Gastroesophageal sphincter (tissue), 4 donors: ENCODE measurements at regions not wholly inside any gene's neighbourhood (a gene's known extent, or its start where the extent isn't known, plus 50 kb on each side); places are given as distances from the start of the nearest gene placed in this dataset.

Experiments used
- ATAC-seq: fragments of 150-250 bp; one replicate; pipeline ENCODE4 v1.9.1; 2016; ENCODE audit warnings: mild to moderate bottlenecking, moderate library complexity
- H3K27ac ChIP-seq, 4 donors: fragments of 200-600 bp; sonication (generic) in 3 of 4; 1 replicate in 3 of 4; 2 replicates in 1 of 4; pipeline ENCODE4 v1.5.1; 2016 to 2019
- H3K27me3 ChIP-seq: fragments of 200-600 bp; sonication (generic); one replicate; pipeline ENCODE4 v1.5.1; 2019
- H3K36me3 ChIP-seq, 2 donors: fragments of 200-600 bp; sonication (generic); one replicate each; pipeline ENCODE4 v1.5.1; 2019; ENCODE audit warnings: control low read depth in 1 of 2
- H3K4me1 ChIP-seq, 3 donors: fragments of 200-600 bp; sonication (generic); 1 replicate in 2 of 3; 2 replicates in 1 of 3; pipeline ENCODE4 v1.5.1; 2016 to 2019; ENCODE audit warnings: control low read depth in 2 of 3
- H3K4me3 ChIP-seq, 2 donors: fragments of 200-600 bp; sonication (generic); one replicate each; pipeline ENCODE4 v1.5.1; 2019; ENCODE audit warnings: mild to moderate bottlenecking in 1 of 2, moderate library complexity in 1 of 2
- H3K9me3 ChIP-seq, 3 donors: fragments of 200-600 bp; sonication (generic); one replicate each; pipeline ENCODE4 v1.5.1; 2017 to 2019; ENCODE audit warnings: control low read depth in 2 of 3
- CTCF ChIP-seq, 4 experiments: fragments of 200-600 bp in 2 of 4; fragments of 450-650 bp in 2 of 4; sonication (generic) in 1 of 4; IDR thresholded peaks; one replicate each; pipeline ENCODE4 v1.5.1; 2017 to 2019; ENCODE audit warnings: antibody characterized with exemption in 4 of 4, mild to moderate bottlenecking in 2 of 4, moderate library complexity in 2 of 4
- EP300 ChIP-seq: sonication (generic); formaldehyde crosslinking; IDR thresholded peaks from one replicate; pipeline ENCODE4 v1.6.1; 2017; ENCODE audit warnings: antibody characterized with exemption, mild to moderate bottlenecking
- POLR2A ChIP-seq, 2 donors: fragments of 450-650 bp; IDR thresholded peaks; one replicate each; pipeline ENCODE4 v1.6.1; 2017; ENCODE audit warnings: antibody characterized with exemption in 2 of 2, mild to moderate bottlenecking in 2 of 2, moderate library complexity in 1 of 2
- POLR2AphosphoS5 ChIP-seq: sonication (generic); formaldehyde crosslinking; IDR thresholded peaks from one replicate; pipeline ENCODE4 v1.6.1; 2017; ENCODE audit warnings: antibody characterized with exemption
- WGBS, 2 donors: methylation state at CpG; one replicate each; pipeline ENCODE4 v1.1.5; 2018; ENCODE audit warnings: low coverage in 1 of 2; 5-methylcytosine and 5-hydroxymethylcytosine counted together

GRCh38 chr9:134220311-134220710 lies 55.9 kb upstream of the RNU6ATAC start:
- peaks cover 0 to 12% (median under 1%) of the 10 kb centered on the region in 3 donors for H3K4me1 ChIP-seq
- no peak overlapping the region for H3K4me3 ChIP-seq
- no peaks in the 10 kb centered on the region for H3K9me3 ChIP-seq
- ATAC-seq: no peak
- no peak overlapping the region for H3K27ac ChIP-seq
- H3K36me3 ChIP-seq: no peaks in the 10 kb centered on the region
- TF ChIP-seq EP300: no peak
- TF ChIP-seq POLR2AphosphoS5: no peak
- no peak for TF ChIP-seq POLR2A (IDR thresholded peaks at IDR 0.05)
- TF ChIP-seq CTCF (IDR thresholded peaks at IDR 0.05): no peak
- no peaks in the 10 kb centered on the region for H3K27me3 ChIP-seq
- WGBS, 2 donors: 88 to 94% methylated on average over 3 to 5 of the region's 13 CpGs

GRCh38 chr9:134221273-134222017 lies 57.1 kb upstream of the RNU6ATAC start:
- no peak for ATAC-seq
- Histone ChIP-seq H3K27ac (no peak overlapping the region), H3K4me1 (peaks cover 0 to under 1% (median 0%) of the 10 kb centered on the region in 3 donors), H3K9me3 (no peaks in the 10 kb centered on the region), H3K36me3 (no peaks in the 10 kb centered on the region), H3K4me3 (no peak overlapping the region), H3K27me3 (no peaks in the 10 kb centered on the region)
- WGBS, 2 donors: 78 to 92% methylated on average over 8 to 13 of the region's 23 CpGs
- TF ChIP-seq POLR2AphosphoS5: no peak
- TF ChIP-seq EP300: no peak
- no peak for TF ChIP-seq CTCF (IDR thresholded peaks at IDR 0.05)
- no peak for TF ChIP-seq POLR2A (IDR thresholded peaks at IDR 0.05)

DNA sequence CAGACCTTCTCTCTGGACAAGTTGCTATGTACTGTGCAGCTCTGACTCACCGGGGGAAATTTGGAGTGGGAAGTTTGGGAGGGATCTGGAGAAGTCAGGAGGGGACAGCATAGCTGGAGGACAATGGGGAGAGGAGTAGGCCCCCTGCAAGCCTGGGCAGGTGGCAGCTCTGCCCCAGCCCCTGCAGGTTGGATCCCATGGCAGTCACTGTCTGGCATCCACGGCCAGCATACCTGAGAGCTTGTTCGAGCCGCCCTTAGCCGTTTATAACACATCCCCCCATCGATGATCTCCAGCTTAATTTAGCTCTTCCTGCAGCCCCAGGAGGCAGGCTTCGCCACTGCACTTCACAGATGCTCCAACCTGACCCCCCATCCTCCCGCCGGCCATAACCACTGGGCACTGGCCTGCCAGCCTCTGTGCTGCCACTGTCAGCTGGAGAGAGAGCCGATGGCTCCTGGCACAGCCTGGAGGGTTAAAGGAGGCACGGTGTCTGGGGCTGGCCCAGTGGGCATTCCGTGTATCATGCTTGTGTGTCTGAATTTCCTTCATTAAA lies 57.7 kb upstream of the RNU6ATAC start:
- H3K4me1 ChIP-seq: no peaks in the 10 kb centered on the region
- no peak for TF ChIP-seq EP300
- no peak for TF ChIP-seq POLR2AphosphoS5
- no peaks in the 10 kb centered on the region for H3K9me3 ChIP-seq
- H3K36me3 ChIP-seq: no peaks in the 10 kb centered on the region
- WGBS, 2 donors: 73 to 84% methylated on average over 7 to 10 of the region's 12 CpGs
- no peak overlapping the region for H3K4me3 ChIP-seq
- H3K27me3 ChIP-seq: no peaks in the 10 kb centered on the region
- no peak overlapping the region for H3K27ac ChIP-seq
- ATAC-seq: no peak

GRCh38 chr9:134223091-134223490 lies 58.7 kb upstream of the RNU6ATAC start:
- whole genome bisulfite sequencing, 2 donors: 79 to 85% methylated on average over 4 to 9 of the region's 11 CpGs
- TF ChIP-seq POLR2AphosphoS5 (no peak), CTCF (IDR thresholded peaks at IDR 0.05) (no peak), EP300 (no peak), POLR2A (IDR thresholded peaks at IDR 0.05) (no peak)
- Histone ChIP-seq H3K9me3 (no peaks in the 10 kb centered on the region), H3K27me3 (no peaks in the 10 kb centered on the region), H3K4me1 (peaks cover 0 to 4% (median 0%) of the 10 kb centered on the region in 3 donors), H3K4me3 (no peak overlapping the region), H3K27ac (no peak overlapping the region), H3K36me3 (no peaks in the 10 kb centered on the region)
- no peak for ATAC-seq

DNA sequence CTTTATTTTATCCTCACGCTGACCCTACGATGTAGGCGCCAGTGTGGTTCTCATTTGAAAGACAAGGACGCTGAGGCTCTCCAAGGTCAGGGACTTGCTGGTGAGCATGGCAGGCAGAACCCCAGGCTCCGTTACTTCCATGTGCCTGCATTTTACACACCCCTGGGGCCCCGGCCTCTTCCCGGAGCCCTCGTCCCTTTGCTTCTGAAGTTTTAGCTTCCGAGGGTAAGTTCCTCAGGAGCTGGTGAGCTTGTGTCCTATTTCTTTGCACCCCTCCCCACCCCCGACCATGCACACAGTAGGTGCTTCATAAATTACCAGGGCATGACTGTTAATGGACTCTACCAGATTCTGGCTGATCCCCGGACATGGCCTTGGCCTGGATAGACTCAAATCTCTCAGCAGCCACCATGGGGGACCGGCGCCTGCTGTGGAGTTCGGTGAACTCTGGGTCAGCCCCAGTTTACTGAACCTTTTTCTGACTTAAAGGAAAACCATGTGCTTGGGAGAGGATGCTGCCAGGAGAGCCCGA lies 59.3 kb upstream of the RNU6ATAC start:
- TF ChIP-seq POLR2A (IDR thresholded peaks at IDR 0.05): no peak
- no peak for TF ChIP-seq POLR2AphosphoS5
- TF ChIP-seq EP300: no peak
- no peak for TF ChIP-seq CTCF (IDR thresholded peaks at IDR 0.05)
- Histone ChIP-seq H3K9me3 (no peaks in the 10 kb centered on the region), H3K27me3 (no peaks in the 10 kb centered on the region), H3K4me3 (no peak overlapping the region), H3K4me1 (peaks cover 0 to 4% (median 0%) of the 10 kb centered on the region in 3 donors), H3K27ac (no peak overlapping the region), H3K36me3 (no peaks in the 10 kb centered on the region)
- 84 to 87% methylated on average over 5 to 15 of the region's 15 CpGs for WGBS, 2 donors
- ATAC-seq: no peak
